GM21576 (cell line): ENCODE measurements at regions not wholly inside any gene's neighbourhood (a gene's known extent, or its start where the extent isn't known, plus 50 kb on each side); places are given as distances from the start of the nearest gene placed in this dataset.

ENCODE experiments used
- ATAC-seq: cut with Tn5 transposase; IDR thresholded peaks from one replicate; pipeline ENCODE4 v1.9.1; 2021; ENCODE audit warnings: mild to moderate bottlenecking, moderate library complexity; ENCODE audit not compliant: unreplicated experiment

GRCh38 chr1:30489737-30490389 lies 233.5 kb downstream of the MATN1 start:
- ATAC-seq: no peak

- ATAC-seq: no peak
Observed at GRCh38 chr1:30488324-30488913, 235.0 kb downstream of the MATN1 start.

GRCh38 chr1:30487042-30487441 lies 236.3 kb downstream of the MATN1 start:
- ATAC-seq: no peak

GRCh38 chr1:30485072-30485471 lies 238.3 kb downstream of the MATN1 start:
- no peak for ATAC-seq

GRCh38 chr1:30484668-30485067 lies 238.7 kb downstream of the MATN1 start:
- no peak for ATAC-seq

- no peak for ATAC-seq
Observed at GRCh38 chr1:30479575-30479974, 243.8 kb downstream of the MATN1 start.

GRCh38 chr1:30478799-30479563 lies 244.4 kb downstream of the MATN1 start:
- no peak for ATAC-seq

- no peak for ATAC-seq
Observed at GRCh38 chr1:30478283-30478682, 245.1 kb downstream of the MATN1 start.

- no peak for ATAC-seq
Observed at GRCh38 chr1:30477588-30477987, 245.8 kb downstream of the MATN1 start.

GRCh38 chr1:30476911-30477459 lies 246.4 kb downstream of the MATN1 start:
- ATAC-seq: no peak

GRCh38 chr1:30476476-30476875 lies 246.9 kb downstream of the MATN1 start:
- no peak for ATAC-seq

GRCh38 chr1:30475966-30476365 lies 247.4 kb downstream of the MATN1 start:
- ATAC-seq: no peak

GRCh38 chr1:30475201-30475600 lies 248.2 kb downstream of the MATN1 start:
- no peak for ATAC-seq

GRCh38 chr1:30474818-30475200 lies 248.6 kb downstream of the MATN1 start:
- no peak for ATAC-seq

- no peak for ATAC-seq
Observed at GRCh38 chr1:30473922-30474817, 249.2 kb downstream of the MATN1 start.

- ATAC-seq: no peak
Observed at GRCh38 chr1:30472526-30472925, 250.9 kb downstream of the MATN1 start.

- ATAC-seq: no peak
Observed at GRCh38 chr1:30472009-30472408, 251.4 kb downstream of the MATN1 start.

GRCh38 chr1:30471307-30471706 lies 252.1 kb downstream of the MATN1 start:
- ATAC-seq: no peak

- no peak for ATAC-seq
Observed at GRCh38 chr1:30469426-30469825, 254.0 kb downstream of the MATN1 start.

- ATAC-seq: no peak
Observed at GRCh38 chr1:30467101-30467500, 256.3 kb downstream of the MATN1 start.

- ATAC-seq: no peak
Observed at GRCh38 chr1:30466610-30467009, 256.8 kb downstream of the MATN1 start.
